ENCODE measurements at regions not wholly inside any gene's neighbourhood (a gene's known extent, or its start where the extent isn't known, plus 50 kb on each side); places are given as distances from the start of the nearest gene placed in this dataset.

DNA sequence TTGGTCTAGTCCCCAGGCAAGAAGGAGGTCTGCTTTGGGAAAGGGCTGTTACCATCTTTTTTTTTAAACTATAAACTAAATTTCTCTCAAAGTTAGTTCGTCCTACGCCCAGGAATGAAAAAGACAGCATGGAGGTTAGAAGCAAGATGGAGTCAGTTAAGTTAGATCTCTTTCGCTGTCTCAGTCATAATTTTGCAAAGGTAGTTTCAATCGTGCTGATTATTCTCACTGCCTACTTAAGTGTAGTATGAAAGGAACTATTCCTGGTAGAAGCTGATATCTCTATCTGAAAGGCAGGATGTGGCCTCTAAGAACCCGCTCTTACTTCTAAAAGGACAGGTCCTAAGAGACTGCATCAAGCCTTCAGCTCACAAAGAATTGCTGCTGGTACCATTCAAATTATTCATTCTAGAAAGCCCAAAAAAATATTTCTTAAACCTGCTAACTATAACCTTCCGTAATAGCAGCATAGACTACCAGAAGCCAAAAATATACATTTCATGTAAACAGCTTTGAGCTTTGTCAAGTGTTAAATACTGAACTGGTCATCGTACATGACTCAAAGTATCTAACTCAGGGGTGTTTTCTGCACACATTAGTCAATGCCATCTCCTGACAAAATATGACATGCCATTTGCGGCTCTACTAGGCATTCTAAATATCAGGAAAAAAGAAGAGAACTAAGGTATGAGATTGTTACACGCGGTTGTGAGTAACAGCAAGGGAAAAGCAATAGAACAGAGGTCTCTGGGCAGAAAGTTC lies 96.0 kb upstream of the CCDC80 start:
- TF ChIP-seq, protein P1, sequence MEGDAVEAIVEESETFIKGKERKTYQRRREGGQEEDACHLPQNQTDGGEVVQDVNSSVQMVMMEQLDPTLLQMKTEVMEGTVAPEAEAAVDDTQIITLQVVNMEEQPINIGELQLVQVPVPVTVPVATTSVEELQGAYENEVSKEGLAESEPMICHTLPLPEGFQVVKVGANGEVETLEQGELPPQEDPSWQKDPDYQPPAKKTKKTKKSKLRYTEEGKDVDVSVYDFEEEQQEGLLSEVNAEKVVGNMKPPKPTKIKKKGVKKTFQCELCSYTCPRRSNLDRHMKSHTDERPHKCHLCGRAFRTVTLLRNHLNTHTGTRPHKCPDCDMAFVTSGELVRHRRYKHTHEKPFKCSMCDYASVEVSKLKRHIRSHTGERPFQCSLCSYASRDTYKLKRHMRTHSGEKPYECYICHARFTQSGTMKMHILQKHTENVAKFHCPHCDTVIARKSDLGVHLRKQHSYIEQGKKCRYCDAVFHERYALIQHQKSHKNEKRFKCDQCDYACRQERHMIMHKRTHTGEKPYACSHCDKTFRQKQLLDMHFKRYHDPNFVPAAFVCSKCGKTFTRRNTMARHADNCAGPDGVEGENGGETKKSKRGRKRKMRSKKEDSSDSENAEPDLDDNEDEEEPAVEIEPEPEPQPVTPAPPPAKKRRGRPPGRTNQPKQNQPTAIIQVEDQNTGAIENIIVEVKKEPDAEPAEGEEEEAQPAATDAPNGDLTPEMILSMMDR (IDR thresholded peaks at IDR 0.05): no peak
- no peak for TF ChIP-seq POLR2A (IDR thresholded peaks at IDR 0.05)

Measured in right lobe of liver (tissue), 4 donors.